HEK293 (cell line): ENCODE measurements at regions not wholly inside any gene's neighbourhood (a gene's known extent, or its start where the extent isn't known, plus 50 kb on each side); places are given as distances from the start of the nearest gene placed in this dataset.

Source experiments
- CTCF ChIA-PET: fragments of 350-600 bp; formaldehyde crosslinking; extraction: SDS; loops from one replicate; lab custom pipeline; 2021; ENCODE audit warnings: antibody characterized with exemption; lab: Yijun Ruan, JAX
- POLR2A ChIA-PET: fragments of 300-600 bp; formaldehyde crosslinking; extraction: SDS; loops from one replicate; lab custom pipeline; 2020; ENCODE audit warnings: antibody characterized with exemption, inconsistent platforms; lab: Yijun Ruan, JAX
- H3K27ac ChIP-seq: fragments of 200-500 bp; sonication (Bioruptor generic); 2 replicates; pipeline ENCODE4 v1.5.1; 2014; ENCODE audit warnings: low read depth, low read length, control low read depth, inconsistent platforms; ENCODE audit errors: extremely low read depth
- H3K36me3 ChIP-seq, 2 experiments: fragments of 200-500 bp in 1 of 2; sonication (Bioruptor generic) in 1 of 2; 1 replicate in 1 of 2; 2 replicates in 1 of 2; pipeline ENCODE4 v1.5.1; 2014 to 2017; ENCODE audit warnings: inconsistent platforms in 2 of 2, low read length in 2 of 2; ENCODE audit not compliant: control insufficient read depth in 2 of 2, insufficient read depth in 1 of 2
- H3K4me1 ChIP-seq: fragments of 200-500 bp; sonication (Bioruptor generic); 2 replicates; pipeline ENCODE4 v1.5.1; 2014; ENCODE audit warnings: mild to moderate bottlenecking, low read length, inconsistent platforms; ENCODE audit not compliant: control insufficient read depth, insufficient read depth
- H3K4me3 ChIP-seq: 2 replicates; pipeline ENCODE4 v1.5.1; 2011; ENCODE audit warnings: low read depth, mild to moderate bottlenecking, control low read depth, low read length, moderate library complexity
- H3K9me3 ChIP-seq: fragments of 200-500 bp; sonication (Bioruptor generic); 2 replicates; pipeline ENCODE4 v1.5.1; 2014; ENCODE audit warnings: low read depth, low read length, inconsistent platforms; ENCODE audit not compliant: control insufficient read depth, insufficient read depth
- ATF2 ChIP-seq: fragments of 450-650 bp; formaldehyde crosslinking; IDR thresholded peaks from 2 replicates; pipeline ENCODE4 v1.5.1; 2016; ENCODE audit warnings: missing biosample characterization, missing genetic modification characterization, low read depth
- OSR2 ChIP-seq: fragments of 450-650 bp; formaldehyde crosslinking; IDR thresholded peaks from 2 replicates; pipeline ENCODE4 v1.5.1; 2016; ENCODE audit warnings: missing biosample characterization, missing genetic modification characterization
- PBX3 ChIP-seq: sonication (generic); formaldehyde crosslinking; IDR thresholded peaks from 2 replicates; pipeline ENCODE4 v1.8.1; 2022; ENCODE audit warnings: mild to moderate bottlenecking, moderate library complexity, missing genetic modification reagents
- PRDM4 ChIP-seq: fragments of 450-650 bp; formaldehyde crosslinking; IDR thresholded peaks from 2 replicates; pipeline ENCODE4 v1.5.1; 2017; ENCODE audit warnings: missing biosample characterization, missing genetic modification characterization
- SCRT2 ChIP-seq: fragments of 450-650 bp; formaldehyde crosslinking; IDR thresholded peaks from 2 replicates; pipeline ENCODE4 v1.5.1; 2016; ENCODE audit warnings: missing biosample characterization, missing genetic modification characterization
- ZBTB11 ChIP-seq: fragments of 450-650 bp; formaldehyde crosslinking; conservative IDR thresholded peaks from 2 replicates; pipeline ENCODE4 v1.5.1; 2016; ENCODE audit warnings: low read depth, missing biosample characterization, missing genetic modification characterization
- ZBTB17 ChIP-seq: fragments of 450-650 bp; formaldehyde crosslinking; IDR thresholded peaks from 2 replicates; pipeline ENCODE4 v1.5.1; 2016; ENCODE audit warnings: missing biosample characterization, missing genetic modification characterization
- ZBTB44 ChIP-seq: fragments of 450-650 bp; IDR thresholded peaks from 2 replicates; pipeline ENCODE4 v1.5.1; 2018; ENCODE audit warnings: missing biosample characterization, mild to moderate bottlenecking, missing genetic modification characterization
- ZEB2 ChIP-seq: fragments of 450-650 bp; formaldehyde crosslinking; IDR thresholded peaks from 2 replicates; pipeline ENCODE4 v1.5.1; 2016; ENCODE audit warnings: missing biosample characterization, missing genetic modification characterization
- ZNF2 ChIP-seq: fragments of 450-650 bp; formaldehyde crosslinking; IDR thresholded peaks from 2 replicates; pipeline ENCODE4 v1.5.1; 2016; ENCODE audit warnings: missing biosample characterization, missing genetic modification characterization
- ZNF202 ChIP-seq: fragments of 450-650 bp; formaldehyde crosslinking; IDR thresholded peaks from 2 replicates; pipeline ENCODE4 v1.5.1; 2016; ENCODE audit warnings: missing biosample characterization, missing genetic modification characterization, borderline replicate concordance
- ZNF211 ChIP-seq: fragments of 450-650 bp; formaldehyde crosslinking; IDR thresholded peaks from 2 replicates; pipeline ENCODE4 v1.5.1; 2016; ENCODE audit warnings: low read depth, missing biosample characterization, missing genetic modification characterization
- ZNF223 ChIP-seq: fragments of 450-650 bp; formaldehyde crosslinking; IDR thresholded peaks from 2 replicates; pipeline ENCODE4 v1.5.1; 2016; ENCODE audit warnings: missing biosample characterization, missing genetic modification characterization
- ZNF24 ChIP-seq: fragments of 450-650 bp; formaldehyde crosslinking; IDR thresholded peaks from 2 replicates; pipeline ENCODE4 v1.5.1; 2016; ENCODE audit warnings: missing biosample characterization, missing genetic modification characterization
- ZNF324 ChIP-seq: fragments of 450-650 bp; formaldehyde crosslinking; IDR thresholded peaks from 2 replicates; pipeline ENCODE4 v1.5.1; 2016; ENCODE audit warnings: missing biosample characterization, missing genetic modification characterization
- ZNF335 ChIP-seq: fragments of 450-650 bp; formaldehyde crosslinking; conservative IDR thresholded peaks from 2 replicates; pipeline ENCODE4 v1.5.1; 2016; ENCODE audit warnings: missing biosample characterization, missing genetic modification characterization
- ZNF394 ChIP-seq: fragments of 450-650 bp; formaldehyde crosslinking; IDR thresholded peaks from 2 replicates; pipeline ENCODE4 v1.5.1; 2016; ENCODE audit warnings: missing biosample characterization, missing genetic modification characterization, mild to moderate bottlenecking, moderate library complexity, borderline replicate concordance
- ZNF416 ChIP-seq: fragments of 450-650 bp; formaldehyde crosslinking; IDR thresholded peaks from 2 replicates; pipeline ENCODE4 v1.5.1; 2016; ENCODE audit warnings: missing biosample characterization, missing genetic modification characterization
- ZNF624 ChIP-seq: fragments of 450-650 bp; formaldehyde crosslinking; IDR thresholded peaks from 2 replicates; pipeline ENCODE4 v1.5.1; 2017; ENCODE audit warnings: missing biosample characterization, missing genetic modification characterization
- ZNF626 ChIP-seq: fragments of 450-650 bp; sonication (Bioruptor Pico); formaldehyde crosslinking; IDR thresholded peaks from 2 replicates; pipeline ENCODE4 v1.5.1; 2018; ENCODE audit warnings: missing biosample characterization, missing genetic modification characterization, inconsistent platforms
- ZNF747 ChIP-seq: fragments of 450-650 bp; formaldehyde crosslinking; IDR thresholded peaks from 2 replicates; pipeline ENCODE4 v1.5.1; 2016; ENCODE audit warnings: missing biosample characterization, missing genetic modification characterization
- ZNF843 ChIP-seq: fragments of 450-650 bp; formaldehyde crosslinking; IDR thresholded peaks from 2 replicates; pipeline ENCODE4 v1.5.1; 2016; ENCODE audit warnings: missing biosample characterization, missing genetic modification characterization
- ZSCAN18 ChIP-seq: fragments of 450-650 bp; formaldehyde crosslinking; IDR thresholded peaks from 2 replicates; pipeline ENCODE4 v1.5.1; 2016; ENCODE audit warnings: missing biosample characterization, missing genetic modification characterization

- TF ChIP-seq PRDM4 (tag by site-specific recombination), result peak; percentile 65
- no peak for TF ChIP-seq ZNF624 (tag by site-specific recombination)
- peak; percentile 80; the same call in 1 of the 2 replicates for TF ChIP-seq ZNF324
- no peak for TF ChIP-seq ZNF211 (tag by site-specific recombination)
- peak; percentile 32; the same call in 1 of the 2 replicates for TF ChIP-seq ZNF335 (tag by site-specific recombination)
- TF ChIP-seq ZNF24, result peak; percentile 75; the same call in 1 of the 2 replicates
- TF ChIP-seq ZNF626 (tag by site-specific recombination), result no peak
- TF ChIP-seq ZSCAN18, result no peak
- TF ChIP-seq ZNF394 (tag by site-specific recombination), result peak; percentile 46; the same call in 1 of the 2 replicates
- peak; percentile 64 for TF ChIP-seq ATF2 (tag by site-specific recombination)
- TF ChIP-seq ZBTB17 (tag by site-specific recombination), result peak; percentile 64; the same call in 1 of the 2 replicates
- TF ChIP-seq ZEB2, result peak; percentile 80
- TF ChIP-seq ZNF843 (tag by site-specific recombination), result peak; percentile 75; the same call in 1 of the 2 replicates
- peak; percentile 43; the same call in 1 of the 2 replicates for TF ChIP-seq OSR2 (tag by site-specific recombination)
These were observed 510.9 kb upstream of the ZNF608 start (continued) for GRCh38 chr5:125257057-125257972.

- Histone ChIP-seq H3K4me1 (peaks cover 6% of the 10 kb centered on the region; the same call in 1 of the 2 replicates), H3K36me3 (no peaks in the 10 kb centered on the region), H3K9me3 (no peaks in the 10 kb centered on the region), H3K4me3 (no peak overlapping the region), H3K27ac (no peak overlapping the region)
- no peak for TF ChIP-seq ZNF416 (tag by site-specific recombination)
- no peak for TF ChIP-seq ZNF624 (tag by site-specific recombination)
- TF ChIP-seq ZBTB44 (tag by site-specific recombination), result no peak
- no peak for TF ChIP-seq ZNF2
- TF ChIP-seq ZNF202 (tag by site-specific recombination), result no peak
- TF ChIP-seq PBX3, result no peak
- TF ChIP-seq ZNF747 (tag by site-specific recombination), result no peak
- TF ChIP-seq ZNF223 (tag by site-specific recombination), result no peak
- no peak for TF ChIP-seq ZBTB11
- no peak for TF ChIP-seq SCRT2 (tag by site-specific recombination)
- ChIA-PET CTCF (no interaction called here), POLR2A (no interaction called here)
These were observed 511.6 kb upstream of the ZNF608 start for GRCh38 chr5:125257997-125258396.
